HCT116 (cell line): ENCODE measurements at regions not wholly inside any gene's neighbourhood (a gene's known extent, or its start where the extent isn't known, plus 50 kb on each side); places are given as distances from the start of the nearest gene placed in this dataset.

Experiments used
- ATAC-seq: fragments of 200-7000 bp; cut with Tn5 transposase; 2 replicates; pipeline ENCODE4 v1.9.1; 2020; ENCODE audit warnings: mild to moderate bottlenecking, moderate library complexity
- BruUV-seq: library from RNA; stranded (reverse); fragments of 400-500 nt; replicated peaks from 2 replicates; lab custom pipeline; 2021; lab: Mats Ljungman, UMichigan
- CTCF ChIA-PET: fragments of 300-600 bp; sonication (Branson Sonifier 250); formaldehyde crosslinking; loops from one replicate; lab custom pipeline; 2021; ENCODE audit warnings: antibody characterized with exemption; lab: Charles Lee
- POLR2A ChIA-PET: fragments of 300-600, 350-600 bp; sonication (Branson Sonifier 250); formaldehyde crosslinking; loops from one replicate; lab custom pipeline; 2021; ENCODE audit warnings: antibody characterized with exemption; lab: Charles Lee
- RAD21 ChIA-PET, 2 experiments: fragments of 300-600 bp; sonication (Branson Sonifier 250); formaldehyde crosslinking; loops; one replicate each; lab custom pipeline; 2023; ENCODE audit warnings: low total read pairs in 2 of 2; ENCODE audit not compliant: uncharacterized antibody in 2 of 2, unreplicated experiment in 2 of 2, low non-redundant PET in 1 of 2; lab: Charles Lee
- DNase-seq: peaks from one replicate; pipeline ENCODE4 v3.0.0-alpha.2; 2010; ENCODE audit warnings: low read depth, low spot score
- H2AFZ ChIP-seq: fragments of 200-600 bp; shearing (Covaris generic), sonication (generic); 2 replicates; pipeline ENCODE4 v1.6.1; 2017; ENCODE audit warnings: low read depth, mixed run types, mixed read lengths, antibody characterized with exemption, low read length; ENCODE audit not compliant: poor library complexity, severe bottlenecking
- H3K27ac ChIP-seq: 2 replicates; pipeline ENCODE4 v1.5.1; 2012; ENCODE audit warnings: low read depth, low read length
- H3K27me3 ChIP-seq: fragments of 200-600 bp; sonication (generic); 2 replicates; pipeline ENCODE4 v1.6.1; 2016; ENCODE audit warnings: mixed run types, low read length, mixed read lengths; ENCODE audit not compliant: insufficient read depth
- H3K36me3 ChIP-seq, 2 experiments: fragments of 200-500 bp in 1 of 2; fragments of 200-600 bp in 1 of 2; sonication (Bioruptor generic) in 1 of 2; sonication (generic) in 1 of 2; 2 replicates each; pipeline versions ENCODE4 v1.5.1 to v1.6.1; 2014 to 2016; ENCODE audit warnings: low read length in 2 of 2, inconsistent platforms in 1 of 2, mixed read lengths in 1 of 2, mixed run types in 1 of 2; ENCODE audit not compliant: insufficient read depth in 2 of 2, control insufficient read depth in 1 of 2
- H3K4me1 ChIP-seq, 2 experiments: fragments of 200-600 bp in 1 of 2; sonication (generic) in 1 of 2; 2 replicates each; pipeline versions ENCODE4 v1.5.1 to v1.6.1; 2012 to 2017; ENCODE audit warnings: low read length in 2 of 2, inconsistent platforms in 1 of 2, mild to moderate bottlenecking in 1 of 2, mixed read lengths in 1 of 2, mixed run types in 1 of 2, moderate library complexity in 1 of 2; ENCODE audit not compliant: insufficient read depth in 2 of 2, control insufficient read depth in 1 of 2
- H3K4me2 ChIP-seq: fragments of 200-600 bp; sonication (generic); 2 replicates; pipeline ENCODE4 v1.6.1; 2017; ENCODE audit warnings: mixed run types, low read length, mixed read lengths
- H3K4me3 ChIP-seq, 2 experiments: fragments of 200-600 bp in 1 of 2; sonication (generic) in 1 of 2; replicated peaks in 1 of 2; 2 replicates each; pipeline ENCODE4 v1.5.1; 2011 to 2016; ENCODE audit warnings: low read length in 2 of 2, control low read depth in 1 of 2, low read depth in 1 of 2, mild to moderate bottlenecking in 1 of 2, mixed read lengths in 1 of 2, mixed run types in 1 of 2
- H3K79me2 ChIP-seq: fragments of 200-600 bp; sonication (generic); 2 replicates; pipeline ENCODE4 v1.6.1; 2017; ENCODE audit warnings: mild to moderate bottlenecking, mixed run types, low read length, moderate library complexity, mixed read lengths; ENCODE audit not compliant: insufficient read depth
- H3K9ac ChIP-seq: fragments of 200-600 bp; sonication (generic); 2 replicates; pipeline ENCODE4 v1.6.1; 2016; ENCODE audit warnings: low read length, mixed read lengths
- H3K9me2 ChIP-seq: fragments of 200-600 bp; sonication (generic), shearing (Covaris generic); 2 replicates; pipeline ENCODE4 v1.6.1; 2017; ENCODE audit warnings: mixed run types, mild to moderate bottlenecking, moderate library complexity; ENCODE audit not compliant: insufficient read depth
- H3K9me3 ChIP-seq, 2 experiments: fragments of 200-500 bp in 1 of 2; fragments of 200-600 bp in 1 of 2; sonication (Bioruptor generic) in 1 of 2; sonication (generic) in 1 of 2; 2 replicates each; pipeline ENCODE4 v1.6.1; 2014 to 2017; ENCODE audit warnings: low read length in 2 of 2, mixed read lengths in 2 of 2, inconsistent platforms in 1 of 2, low read depth in 1 of 2, mild to moderate bottlenecking in 1 of 2, mixed run types in 1 of 2, moderate library complexity in 1 of 2; ENCODE audit not compliant: control insufficient read depth in 1 of 2, insufficient read depth in 1 of 2
- H4K20me1 ChIP-seq: fragments of 200-600 bp; sonication (generic), shearing (Covaris generic); 2 replicates; pipeline ENCODE4 v1.6.1; 2017; ENCODE audit warnings: mixed run types, mild to moderate bottlenecking, moderate library complexity; ENCODE audit not compliant: insufficient read depth
- ATF3 ChIP-seq: IDR thresholded peaks from 2 replicates; pipeline ENCODE4 v1.6.1; 2012
- CBX3 ChIP-seq: IDR thresholded peaks from 2 replicates; pipeline ENCODE4 v1.6.1; 2012; ENCODE audit warnings: low read depth
- CEBPB ChIP-seq: IDR thresholded peaks from 2 replicates; pipeline ENCODE4 v1.6.1; 2012; ENCODE audit warnings: low read depth
- EGR1 ChIP-seq: IDR thresholded peaks from 2 replicates; pipeline ENCODE4 v1.6.1; 2012; ENCODE audit warnings: low read depth
- FOSL1 ChIP-seq: IDR thresholded peaks from 2 replicates; pipeline ENCODE4 v1.6.1; 2012; ENCODE audit warnings: low read depth
- MAX ChIP-seq: IDR thresholded peaks from 2 replicates; pipeline ENCODE4 v1.6.1; 2012
- POLR2AphosphoS5 ChIP-seq: IDR thresholded peaks from 2 replicates; pipeline ENCODE4 v1.6.1; 2011; ENCODE audit warnings: mild to moderate bottlenecking, low read depth, low read length, moderate library complexity
- SIN3A ChIP-seq: IDR thresholded peaks from 2 replicates; pipeline ENCODE4 v1.6.1; 2012; ENCODE audit warnings: low read depth
- ZBTB33 ChIP-seq: IDR thresholded peaks from 2 replicates; pipeline ENCODE4 v1.6.1; 2011; ENCODE audit warnings: mild to moderate bottlenecking, low read length, moderate library complexity; ENCODE audit not compliant: insufficient replicate concordance; ENCODE audit errors: extremely low read depth
- ZFX ChIP-seq: fragments of 450-650 bp; IDR thresholded peaks from 2 replicates; pipeline ENCODE4 v1.6.1; 2017
- intact Hi-C: fragments of 100-400 bp; cut with micrococcal nuclease; formaldehyde crosslinking; loops from 2 replicates; pipeline ENCODE4 v1.10.0; 2022

DNA sequence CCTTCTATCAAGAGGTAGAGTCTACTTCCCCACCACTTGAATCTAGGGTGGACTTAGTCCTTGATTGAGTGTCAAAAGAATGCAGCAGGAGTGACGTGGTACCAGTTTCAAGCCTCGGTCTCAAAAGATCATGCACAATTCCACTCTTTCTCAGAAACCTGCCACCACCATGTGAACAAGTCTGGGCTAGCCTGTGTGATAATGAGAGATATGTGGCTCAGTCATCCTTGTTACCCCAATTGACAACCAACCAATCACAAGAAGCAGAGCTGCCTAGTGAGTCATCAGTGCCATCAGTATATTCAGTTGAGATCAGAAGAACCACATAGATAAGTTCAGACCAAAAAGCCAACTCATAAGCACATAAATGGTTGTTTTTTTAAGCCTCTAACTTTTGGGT is 374.5 kb downstream of the IL20RB start:
- CTCF ChIA-PET = no interaction called here
- H2AFZ ChIP-seq = no peak overlapping the region
- TF ChIP-seq ATF3 = no peak
- TF ChIP-seq MAX = no peak
- no peak for TF ChIP-seq SIN3A
- no peak for TF ChIP-seq FOSL1
- no peak for TF ChIP-seq CEBPB
- no peak for TF ChIP-seq EGR1
- no peak for TF ChIP-seq ZBTB33
- no peak for TF ChIP-seq ZFX
- TF ChIP-seq POLR2AphosphoS5 = no peak
- no peak for TF ChIP-seq CBX3
- TF ChIP-seq, all 23 proteins: peak for 0
- H3K9me2 ChIP-seq = no peaks in the 10 kb centered on the region
- no peak overlapping the region for H3K9ac ChIP-seq
- DNase-seq (no peak), ATAC-seq (no peak)
- H3K4me2 ChIP-seq = no peak overlapping the region
- H4K20me1 ChIP-seq = no peaks in the 10 kb centered on the region
- no peaks in the 10 kb centered on the region; the same call in none of the 2 replicates for H3K27me3 ChIP-seq
- H3K27ac ChIP-seq = no peak overlapping the region
- RAD21 ChIA-PET = no interaction called here
- BruUV-seq = no TSS peak
- H3K4me1 ChIP-seq = no peaks in the 10 kb centered on the region
- POLR2A ChIA-PET = no interaction called here
- no peaks in the 10 kb centered on the region for H3K9me3 ChIP-seq
- intact Hi-C loops = no loop called here
- no peak overlapping the region for H3K4me3 ChIP-seq
- no peaks in the 10 kb centered on the region for H3K36me3 ChIP-seq
- no peaks in the 10 kb centered on the region for H3K79me2 ChIP-seq
